HG02840 (cell line): ENCODE measurements at regions not wholly inside any gene's neighbourhood (a gene's known extent, or its start where the extent isn't known, plus 50 kb on each side); places are given as distances from the start of the nearest gene placed in this dataset.

Experiments
- ATAC-seq: cut with Tn5 transposase; IDR thresholded peaks from one replicate; pipeline ENCODE4 v1.9.1; 2021; ENCODE audit warnings: mild to moderate bottlenecking, moderate library complexity, moderate number of reproducible peaks; ENCODE audit not compliant: unreplicated experiment, low FRiP score

- no peak for ATAC-seq
Observed at GRCh38 chr2:64846177-64846576, 143.0 kb upstream of the SLC1A4 start.

- ATAC-seq: no peak
Observed at GRCh38 chr2:64847930-64848329, 141.3 kb upstream of the SLC1A4 start.

- ATAC-seq: no peak
Observed at GRCh38 chr2:64848363-64848762, 140.8 kb upstream of the SLC1A4 start.

- ATAC-seq: no peak
Observed at GRCh38 chr2:64848945-64849344, 140.3 kb upstream of the SLC1A4 start.

GRCh38 chr2:64850642-64851041 lies 138.6 kb upstream of the SLC1A4 start:
- no peak for ATAC-seq

- no peak for ATAC-seq
Observed at GRCh38 chr2:64852771-64853241, 136.4 kb upstream of the SLC1A4 start.

GRCh38 chr2:64853306-64853705 lies 135.9 kb upstream of the SLC1A4 start:
- no peak for ATAC-seq

- no peak for ATAC-seq
Observed at GRCh38 chr2:64853894-64854293, 135.3 kb upstream of the SLC1A4 start.

- no peak for ATAC-seq
Observed at GRCh38 chr2:64854773-64855237, 134.4 kb upstream of the SLC1A4 start.

- no peak for ATAC-seq
Observed at GRCh38 chr2:64857581-64858471, 131.4 kb upstream of the SLC1A4 start.

- no peak for ATAC-seq
Observed at GRCh38 chr2:64858541-64859311, 130.5 kb upstream of the SLC1A4 start.

- no peak for ATAC-seq
Observed at GRCh38 chr2:64859312-64860212, 129.6 kb upstream of the SLC1A4 start.

- ATAC-seq: no peak
Observed at GRCh38 chr2:64860276-64860885, 128.8 kb upstream of the SLC1A4 start.

GRCh38 chr2:64860936-64861335 lies 128.3 kb upstream of the SLC1A4 start:
- ATAC-seq: no peak

- ATAC-seq: no peak
Observed at GRCh38 chr2:64861452-64862397, 127.5 kb upstream of the SLC1A4 start.

- ATAC-seq: no peak
Observed at GRCh38 chr2:64862623-64863022, 126.6 kb upstream of the SLC1A4 start.

GRCh38 chr2:64863097-64863820 lies 125.9 kb upstream of the SLC1A4 start:
- ATAC-seq: no peak
